Mesothelial cell of epicardium (in vitro differentiated cells): ENCODE measurements at regions not wholly inside any gene's neighbourhood (a gene's known extent, or its start where the extent isn't known, plus 50 kb on each side); places are given as distances from the start of the nearest gene placed in this dataset.

Experiments
- DNase-seq, 2 experiments: peaks; one replicate each; pipeline ENCODE4 v3.0.0; 2021; ENCODE audit warnings: low spot score in 2 of 2; ENCODE audit not compliant: unreplicated experiment in 2 of 2
- H3K27ac Mint-ChIP-seq: 2 replicates; pipeline ENCODE4 v1.8.0; 2021; ENCODE audit warnings: mixed read lengths
- H3K27me3 Mint-ChIP-seq: 2 replicates; pipeline ENCODE4 v1.8.0; 2021; ENCODE audit warnings: low read depth, mixed read lengths
- H3K36me3 Mint-ChIP-seq: 2 replicates; pipeline ENCODE4 v1.8.0; 2021; ENCODE audit warnings: mixed read lengths
- H3K4me1 Mint-ChIP-seq: 2 replicates; pipeline ENCODE4 v1.8.0; 2021; ENCODE audit warnings: mixed read lengths
- H3K4me3 Mint-ChIP-seq: 2 replicates; pipeline ENCODE4 v1.8.0; 2021; ENCODE audit warnings: mild to moderate bottlenecking, moderate library complexity, mixed read lengths
- H3K9me3 Mint-ChIP-seq: 2 replicates; pipeline ENCODE4 v1.8.0; 2021; ENCODE audit warnings: mixed read lengths
- CTCF ChIP-seq: fragments of 200-600 bp; sonication (generic); IDR thresholded peaks from one replicate; pipeline ENCODE4 v1.5.0; 2021; ENCODE audit warnings: antibody characterized with exemption; ENCODE audit not compliant: unreplicated experiment

- Mint-ChIP-seq H3K36me3 (no peaks in the 10 kb centered on the region), H3K4me1 (peaks cover 7% of the 10 kb centered on the region), H3K27ac (no peak overlapping the region), H3K4me3 (no peak overlapping the region), H3K27me3 (peaks cover 64% of the 10 kb centered on the region), H3K9me3 (no peaks in the 10 kb centered on the region)
- TF ChIP-seq CTCF, result no peak
- DNase-seq, result no peak
These were observed 119.9 kb upstream of the TEX51 start for GRCh38 chr2:126778561-126779501.

GRCh38 chr2:126781206-126781605 lies 117.5 kb upstream of the TEX51 start:
- no peak overlapping the region for H3K4me3 Mint-ChIP-seq
- DNase-seq, result no peak
- no peak overlapping the region for H3K27ac Mint-ChIP-seq
- no peaks in the 10 kb centered on the region for H3K36me3 Mint-ChIP-seq
- peaks cover 7% of the 10 kb centered on the region for H3K4me1 Mint-ChIP-seq
- peaks cover 59% of the 10 kb centered on the region for H3K27me3 Mint-ChIP-seq
- H3K9me3 Mint-ChIP-seq, result no peaks in the 10 kb centered on the region
- no peak for TF ChIP-seq CTCF

- peaks cover 58% of the 10 kb centered on the region for H3K27me3 Mint-ChIP-seq
- H3K4me1 Mint-ChIP-seq, result peaks cover 7% of the 10 kb centered on the region
- no peaks in the 10 kb centered on the region for H3K36me3 Mint-ChIP-seq
- no peak overlapping the region for H3K4me3 Mint-ChIP-seq
- no peaks in the 10 kb centered on the region for H3K9me3 Mint-ChIP-seq
- TF ChIP-seq CTCF, result no peak
- no peak for DNase-seq
- no peak overlapping the region for H3K27ac Mint-ChIP-seq
These were observed 116.9 kb upstream of the TEX51 start for GRCh38 chr2:126781806-126782205.

- H3K9me3 Mint-ChIP-seq, result no peaks in the 10 kb centered on the region
- TF ChIP-seq CTCF, result no peak
These were observed 116.0 kb upstream of the TEX51 start for GRCh38 chr2:126782648-126783047.

GRCh38 chr2:126783341-126783740 lies 115.3 kb upstream of the TEX51 start:
- Mint-ChIP-seq H3K27me3 (peaks cover 52% of the 10 kb centered on the region), H3K36me3 (no peaks in the 10 kb centered on the region), H3K9me3 (no peaks in the 10 kb centered on the region), H3K4me1 (peaks cover 2% of the 10 kb centered on the region), H3K27ac (no peak overlapping the region), H3K4me3 (no peak overlapping the region)
- no peak for DNase-seq
- TF ChIP-seq CTCF, result no peak

More at GRCh38 chr2:126782648-126783047, 116.0 kb upstream of the TEX51 start:
- no peak overlapping the region for H3K4me3 Mint-ChIP-seq
- peaks cover 4% of the 10 kb centered on the region for H3K4me1 Mint-ChIP-seq
- H3K27ac Mint-ChIP-seq, result no peak overlapping the region
- peaks cover 54% of the 10 kb centered on the region for H3K27me3 Mint-ChIP-seq
- no peaks in the 10 kb centered on the region for H3K36me3 Mint-ChIP-seq
- DNase-seq, result no peak
